ENCODE measurements at regions not wholly inside any gene's neighbourhood (a gene's known extent, or its start where the extent isn't known, plus 50 kb on each side); places are given as distances from the start of the nearest gene placed in this dataset.

DNA sequence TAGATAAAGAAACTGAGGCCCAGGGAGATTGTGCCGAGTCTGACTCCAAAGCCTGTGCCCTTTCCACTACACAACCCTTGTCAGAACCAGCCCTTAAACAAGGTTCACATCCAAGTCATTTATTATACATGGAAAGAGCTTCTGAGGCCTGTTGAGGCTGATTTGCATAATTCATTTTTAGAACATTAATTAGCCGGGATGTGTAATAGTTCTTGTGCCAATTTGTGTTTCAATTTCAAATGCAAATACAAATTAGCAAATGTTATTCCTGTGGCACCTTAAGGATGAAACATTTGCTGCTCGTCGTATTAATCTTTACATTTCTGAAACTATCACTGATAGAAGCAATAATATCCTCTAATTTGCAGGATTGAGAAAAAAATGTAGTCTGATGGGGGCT is 174.9 kb downstream of the MYCN start:
- H3K27me3 ChIP-seq (ENCODE audit: insufficient read depth, poor library complexity, severe bottlenecking) = no peaks in the 10 kb centered on the region
- ATAC-seq (ENCODE audit: low read depth) = no peak
- H3K9me3 ChIP-seq (ENCODE audit: severe bottlenecking) = no peaks in the 10 kb centered on the region
- H3K4me1 ChIP-seq (ENCODE audit: insufficient read depth, poor library complexity, severe bottlenecking) = no peaks in the 10 kb centered on the region
- H3K27ac ChIP-seq (ENCODE audit: poor library complexity, severe bottlenecking) = no peak overlapping the region
- H3K4me3 ChIP-seq (ENCODE audit: severe bottlenecking) = no peak overlapping the region
- TF ChIP-seq, protein P1, sequence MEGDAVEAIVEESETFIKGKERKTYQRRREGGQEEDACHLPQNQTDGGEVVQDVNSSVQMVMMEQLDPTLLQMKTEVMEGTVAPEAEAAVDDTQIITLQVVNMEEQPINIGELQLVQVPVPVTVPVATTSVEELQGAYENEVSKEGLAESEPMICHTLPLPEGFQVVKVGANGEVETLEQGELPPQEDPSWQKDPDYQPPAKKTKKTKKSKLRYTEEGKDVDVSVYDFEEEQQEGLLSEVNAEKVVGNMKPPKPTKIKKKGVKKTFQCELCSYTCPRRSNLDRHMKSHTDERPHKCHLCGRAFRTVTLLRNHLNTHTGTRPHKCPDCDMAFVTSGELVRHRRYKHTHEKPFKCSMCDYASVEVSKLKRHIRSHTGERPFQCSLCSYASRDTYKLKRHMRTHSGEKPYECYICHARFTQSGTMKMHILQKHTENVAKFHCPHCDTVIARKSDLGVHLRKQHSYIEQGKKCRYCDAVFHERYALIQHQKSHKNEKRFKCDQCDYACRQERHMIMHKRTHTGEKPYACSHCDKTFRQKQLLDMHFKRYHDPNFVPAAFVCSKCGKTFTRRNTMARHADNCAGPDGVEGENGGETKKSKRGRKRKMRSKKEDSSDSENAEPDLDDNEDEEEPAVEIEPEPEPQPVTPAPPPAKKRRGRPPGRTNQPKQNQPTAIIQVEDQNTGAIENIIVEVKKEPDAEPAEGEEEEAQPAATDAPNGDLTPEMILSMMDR (IDR thresholded peaks at IDR 0.05; ENCODE audit: poor library complexity, severe bottlenecking) = no peak
- no peaks in the 10 kb centered on the region for H3K36me3 ChIP-seq (ENCODE audit: low read depth)
- no peak for DNase-seq (ENCODE audit: low spot score)

DNA sequence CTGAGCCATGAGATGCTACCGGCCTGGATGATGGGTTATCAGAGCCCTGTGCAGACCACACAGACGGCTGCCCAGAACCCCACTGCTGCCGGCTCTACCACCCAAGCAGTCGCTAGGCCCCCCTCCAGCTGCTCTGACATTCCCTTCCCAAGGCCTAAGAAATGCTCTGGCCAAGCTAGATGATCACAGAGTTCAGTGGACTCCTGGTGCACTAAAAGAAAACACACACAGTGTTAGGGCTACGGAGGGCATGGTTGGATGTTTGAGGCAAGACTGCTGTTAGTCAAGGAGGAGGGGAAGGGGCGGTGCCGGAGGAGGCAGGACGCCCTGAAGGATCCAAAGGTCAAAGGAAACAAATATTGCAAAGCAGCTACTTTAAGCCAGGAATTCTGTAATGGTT is 174.5 kb downstream of the MYCN start:
- no peak overlapping the region for H3K27ac ChIP-seq (ENCODE audit: poor library complexity, severe bottlenecking)
- no peaks in the 10 kb centered on the region for H3K9me3 ChIP-seq (ENCODE audit: severe bottlenecking)
- H3K4me1 ChIP-seq (ENCODE audit: insufficient read depth, poor library complexity, severe bottlenecking) = no peaks in the 10 kb centered on the region
- H3K36me3 ChIP-seq (ENCODE audit: low read depth) = no peaks in the 10 kb centered on the region
- no peaks in the 10 kb centered on the region for H3K27me3 ChIP-seq (ENCODE audit: insufficient read depth, poor library complexity, severe bottlenecking)
- H3K4me3 ChIP-seq (ENCODE audit: severe bottlenecking) = no peak overlapping the region
- TF ChIP-seq, protein P1 (IDR thresholded peaks at IDR 0.05; ENCODE audit: poor library complexity, severe bottlenecking) = no peak
- DNase-seq (ENCODE audit: low spot score) (no peak), ATAC-seq (ENCODE audit: low read depth) (no peak)

DNA sequence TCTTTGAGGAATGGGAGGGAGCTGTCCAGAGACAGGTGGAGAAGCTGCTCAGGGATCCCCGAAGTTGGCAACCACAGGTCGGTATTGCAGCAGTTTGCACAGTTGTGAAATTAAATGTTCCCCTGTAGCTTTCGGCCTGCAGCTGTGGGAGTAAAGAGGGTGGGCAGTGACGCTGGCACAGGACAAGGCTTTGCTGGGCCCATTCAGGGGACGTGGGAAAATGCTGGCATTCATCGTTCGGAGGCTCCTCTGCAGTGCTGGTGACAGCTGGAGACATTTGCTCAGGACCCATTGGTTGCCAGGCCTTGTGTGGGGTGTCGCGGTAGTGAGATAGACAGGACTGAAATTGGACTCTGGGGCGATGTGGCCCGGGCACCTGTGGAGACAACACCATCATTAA is 173.7 kb downstream of the MYCN start:
- no peak for DNase-seq (ENCODE audit: low spot score)
- Histone ChIP-seq H3K4me3 (ENCODE audit: severe bottlenecking) (no peak overlapping the region), H3K36me3 (ENCODE audit: low read depth) (no peaks in the 10 kb centered on the region), H3K27ac (ENCODE audit: poor library complexity, severe bottlenecking) (no peak overlapping the region), H3K27me3 (ENCODE audit: insufficient read depth, poor library complexity, severe bottlenecking) (no peaks in the 10 kb centered on the region), H3K9me3 (ENCODE audit: severe bottlenecking) (no peaks in the 10 kb centered on the region), H3K4me1 (ENCODE audit: insufficient read depth, poor library complexity, severe bottlenecking) (no peaks in the 10 kb centered on the region)
- ATAC-seq (ENCODE audit: low read depth) = no peak
- TF ChIP-seq, protein P1 (IDR thresholded peaks at IDR 0.05; ENCODE audit: poor library complexity, severe bottlenecking) = no peak

DNA sequence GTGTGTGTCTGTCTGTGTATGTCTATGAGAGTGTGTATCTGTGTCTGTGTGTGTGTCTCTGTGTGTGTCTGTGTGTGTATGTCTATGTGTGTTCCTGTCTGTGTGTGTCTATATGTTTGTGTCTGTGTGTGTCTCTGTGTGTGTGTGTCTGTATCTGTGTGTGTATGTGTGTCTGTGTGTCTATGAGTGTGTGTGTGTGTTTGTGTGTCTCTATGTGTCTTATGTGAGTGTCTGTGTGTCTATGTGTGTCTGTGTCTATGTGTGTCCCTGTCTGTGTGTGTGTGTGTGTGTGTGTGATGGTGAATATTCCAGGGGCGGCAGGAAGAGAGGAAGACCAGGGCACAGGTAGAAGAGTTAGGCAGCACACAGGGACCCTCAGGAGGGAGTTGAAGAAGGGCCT is 173.2 kb downstream of the MYCN start:
- TF ChIP-seq, protein P1 (IDR thresholded peaks at IDR 0.05; ENCODE audit: poor library complexity, severe bottlenecking) = no peak
- no peaks in the 10 kb centered on the region for H3K4me1 ChIP-seq (ENCODE audit: insufficient read depth, poor library complexity, severe bottlenecking)
- ATAC-seq (ENCODE audit: low read depth) = no peak
- H3K27ac ChIP-seq (ENCODE audit: poor library complexity, severe bottlenecking) = no peak overlapping the region
- no peak overlapping the region for H3K4me3 ChIP-seq (ENCODE audit: severe bottlenecking)
- H3K36me3 ChIP-seq (ENCODE audit: low read depth) = no peaks in the 10 kb centered on the region
- no peak for DNase-seq (ENCODE audit: low spot score)
- no peaks in the 10 kb centered on the region for H3K27me3 ChIP-seq (ENCODE audit: insufficient read depth, poor library complexity, severe bottlenecking)
- H3K9me3 ChIP-seq (ENCODE audit: severe bottlenecking) = no peaks in the 10 kb centered on the region

DNA sequence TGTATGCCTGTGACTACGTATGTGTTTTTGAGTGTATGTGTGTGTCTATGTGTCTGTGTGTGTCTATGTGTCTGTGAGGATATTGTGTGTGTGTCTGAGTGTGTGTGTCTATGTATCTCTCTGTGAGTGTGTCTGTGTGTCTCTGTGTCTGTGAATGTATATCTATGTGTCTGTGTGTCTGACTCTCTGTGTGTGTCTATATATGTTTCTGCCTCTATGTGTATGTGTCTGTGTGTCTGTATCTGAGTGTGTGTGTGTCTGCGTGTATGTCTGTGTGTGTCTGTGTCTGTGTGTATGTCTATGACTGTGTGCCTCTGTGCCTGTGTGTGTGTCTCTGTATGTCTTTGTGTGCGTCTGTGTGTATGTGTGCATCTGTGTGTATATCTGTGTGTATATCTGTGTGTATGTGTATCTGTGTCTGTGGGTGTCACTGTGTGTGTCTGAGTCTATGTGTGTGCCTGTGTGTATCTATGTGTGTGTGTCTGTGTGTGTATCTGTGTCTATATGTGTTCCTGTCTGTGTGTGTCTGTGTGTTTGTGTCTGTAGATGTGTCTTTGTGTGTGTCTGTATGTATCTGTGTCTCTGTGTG is 172.7 kb downstream of the MYCN start:
- Histone ChIP-seq H3K9me3 (ENCODE audit: severe bottlenecking) (no peaks in the 10 kb centered on the region), H3K36me3 (ENCODE audit: low read depth) (no peaks in the 10 kb centered on the region), H3K4me1 (ENCODE audit: insufficient read depth, poor library complexity, severe bottlenecking) (no peaks in the 10 kb centered on the region), H3K4me3 (ENCODE audit: severe bottlenecking) (no peak overlapping the region), H3K27me3 (ENCODE audit: insufficient read depth, poor library complexity, severe bottlenecking) (no peaks in the 10 kb centered on the region), H3K27ac (ENCODE audit: poor library complexity, severe bottlenecking) (no peak overlapping the region)
- DNase-seq (ENCODE audit: low spot score) (no peak), ATAC-seq (ENCODE audit: low read depth) (no peak)
- TF ChIP-seq, protein P1 (IDR thresholded peaks at IDR 0.05; ENCODE audit: poor library complexity, severe bottlenecking) = no peak

Measured in RWPE2 (cell line).